ENCODE measurements at regions not wholly inside any gene's neighbourhood (a gene's known extent, or its start where the extent isn't known, plus 50 kb on each side); places are given as distances from the start of the nearest gene placed in this dataset.

DNA sequence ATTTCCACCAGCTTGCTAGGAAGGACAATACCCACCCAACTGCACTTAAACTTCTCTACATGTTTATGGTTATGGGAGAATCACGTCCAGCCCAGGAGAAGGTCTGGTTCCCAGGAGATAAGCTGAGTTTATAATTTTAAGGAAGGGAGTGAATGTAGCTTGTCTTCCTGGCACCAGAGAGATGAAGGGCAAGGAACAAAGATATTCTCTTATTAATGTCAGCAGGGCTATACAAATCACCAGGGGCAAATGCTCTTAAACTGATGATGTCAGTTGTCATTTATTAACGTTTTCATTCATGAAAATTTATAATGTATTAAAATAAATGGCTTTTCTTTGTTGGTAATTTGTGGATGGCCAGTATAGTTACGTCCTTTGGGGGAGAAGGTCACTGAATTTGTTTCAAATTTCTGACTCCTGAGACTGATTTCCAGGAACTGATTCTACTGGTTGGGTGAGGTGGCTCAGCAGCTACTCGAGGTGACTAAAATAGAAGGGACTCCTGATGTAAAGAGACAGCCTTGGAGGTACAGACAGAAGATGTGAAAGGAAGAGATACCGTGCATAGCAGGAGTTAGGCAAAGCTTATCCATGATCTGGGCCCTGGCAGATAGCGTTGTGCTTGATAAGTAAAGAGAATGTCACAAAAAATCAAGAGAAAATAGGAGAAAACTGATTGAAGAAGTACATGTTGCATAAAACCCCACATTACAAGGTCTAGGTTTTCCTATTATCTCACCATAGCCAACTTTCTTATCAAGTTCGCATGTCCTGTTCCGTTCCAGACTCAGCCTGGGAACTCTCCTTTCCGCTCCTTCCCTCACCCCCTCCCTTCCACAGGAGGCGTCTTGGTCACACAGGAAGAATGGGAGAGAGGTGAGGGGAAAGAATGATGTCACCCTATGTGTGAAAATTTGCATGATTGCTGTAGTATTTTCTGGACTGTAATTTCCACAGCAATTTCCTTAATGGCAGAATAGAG is 367.1 kb upstream of the FAR2 start:
- no peak for TF ChIP-seq EZH2 (IDR thresholded peaks at IDR 0.05)
- TF ChIP-seq, protein P1, sequence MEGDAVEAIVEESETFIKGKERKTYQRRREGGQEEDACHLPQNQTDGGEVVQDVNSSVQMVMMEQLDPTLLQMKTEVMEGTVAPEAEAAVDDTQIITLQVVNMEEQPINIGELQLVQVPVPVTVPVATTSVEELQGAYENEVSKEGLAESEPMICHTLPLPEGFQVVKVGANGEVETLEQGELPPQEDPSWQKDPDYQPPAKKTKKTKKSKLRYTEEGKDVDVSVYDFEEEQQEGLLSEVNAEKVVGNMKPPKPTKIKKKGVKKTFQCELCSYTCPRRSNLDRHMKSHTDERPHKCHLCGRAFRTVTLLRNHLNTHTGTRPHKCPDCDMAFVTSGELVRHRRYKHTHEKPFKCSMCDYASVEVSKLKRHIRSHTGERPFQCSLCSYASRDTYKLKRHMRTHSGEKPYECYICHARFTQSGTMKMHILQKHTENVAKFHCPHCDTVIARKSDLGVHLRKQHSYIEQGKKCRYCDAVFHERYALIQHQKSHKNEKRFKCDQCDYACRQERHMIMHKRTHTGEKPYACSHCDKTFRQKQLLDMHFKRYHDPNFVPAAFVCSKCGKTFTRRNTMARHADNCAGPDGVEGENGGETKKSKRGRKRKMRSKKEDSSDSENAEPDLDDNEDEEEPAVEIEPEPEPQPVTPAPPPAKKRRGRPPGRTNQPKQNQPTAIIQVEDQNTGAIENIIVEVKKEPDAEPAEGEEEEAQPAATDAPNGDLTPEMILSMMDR (IDR thresholded peaks at IDR 0.05), result no peak
